ENCODE measurements at regions not wholly inside any gene's neighbourhood (a gene's known extent, or its start where the extent isn't known, plus 50 kb on each side); places are given as distances from the start of the nearest gene placed in this dataset.

GRCh38 chr4:83171436-83172039, 57.0 kb upstream of the PLAC8 start:
- DNase-seq: no peak

DNA sequence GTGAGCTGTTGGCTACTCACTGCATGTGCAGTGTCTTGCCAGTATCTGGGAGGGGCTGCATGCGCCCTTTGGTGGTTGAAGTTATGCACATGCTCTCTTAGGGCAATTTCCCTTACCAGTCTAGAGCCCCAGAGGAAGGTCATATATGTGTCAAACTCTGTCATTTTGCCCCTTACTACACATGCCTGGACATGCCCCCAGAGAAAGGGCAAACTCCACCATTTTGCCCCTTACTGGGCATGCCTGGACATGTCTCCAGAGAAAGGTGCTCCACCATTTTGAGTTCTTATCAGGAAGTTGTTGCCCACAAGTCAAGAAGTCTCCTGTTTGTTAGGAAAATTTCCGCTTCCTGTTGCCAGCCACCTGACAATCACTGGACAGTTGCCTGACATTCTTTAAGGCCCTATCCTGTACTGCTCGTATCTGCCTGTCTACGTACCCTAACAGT, 56.4 kb upstream of the PLAC8 start:
- DNase-seq: no peak

All from stimulated activated CD8-positive, alpha-beta memory T cell treated with anti-CD3 and anti-CD28 coated beads, Interleukin-4, amount 100 ng/mL, for 48 hours (primary cell).